ENCODE measurements at regions not wholly inside any gene's neighbourhood (a gene's known extent, or its start where the extent isn't known, plus 50 kb on each side); places are given as distances from the start of the nearest gene placed in this dataset.

- Histone ChIP-seq H3K36me3 (ENCODE audit: control insufficient read depth in 2 of 2, insufficient read depth in 2 of 2, low read length in 1 of 2) (no peaks in the 10 kb centered on the region), H3K27me3 (ENCODE audit: control insufficient read depth in 1 of 2, insufficient read depth in 2 of 2, low read length in 2 of 2) (no peaks in the 10 kb centered on the region), H3K4me1 (ENCODE audit: control insufficient read depth in 2 of 2, insufficient read depth in 2 of 2, low read length in 1 of 2) (no peaks in the 10 kb centered on the region), H3K4me3 (ENCODE audit: low read depth in 1 of 2, low read length in 2 of 2) (no peak overlapping the region), H3K27ac (ENCODE audit: low read depth in 2 of 2, low read length in 1 of 2) (no peak overlapping the region), H3K9me3 (ENCODE audit: control insufficient read depth in 2 of 2, insufficient read depth in 1 of 2, low read depth in 1 of 2, low read length in 1 of 2) (no peaks in the 10 kb centered on the region)
- 39% methylated on average over 3 of the region's 3 CpGs for WGBS, 2 donors
Measured at GRCh38 chr10:43708262-43708661, 59.6 kb upstream of the ZNF32 start.

GRCh38 chr10:43707770-43708169 lies 59.1 kb upstream of the ZNF32 start:
- WGBS, 2 donors = 46 to 55% methylated on average over 11 of the region's 11 CpGs
- Histone ChIP-seq H3K36me3 (ENCODE audit: control insufficient read depth in 2 of 2, insufficient read depth in 2 of 2, low read length in 1 of 2) (no peaks in the 10 kb centered on the region), H3K4me3 (ENCODE audit: low read depth in 1 of 2, low read length in 2 of 2) (no peak overlapping the region), H3K4me1 (ENCODE audit: control insufficient read depth in 2 of 2, insufficient read depth in 2 of 2, low read length in 1 of 2) (no peaks in the 10 kb centered on the region), H3K27me3 (ENCODE audit: control insufficient read depth in 1 of 2, insufficient read depth in 2 of 2, low read length in 2 of 2) (no peaks in the 10 kb centered on the region), H3K27ac (ENCODE audit: low read depth in 2 of 2, low read length in 1 of 2) (no peak overlapping the region), H3K9me3 (ENCODE audit: control insufficient read depth in 2 of 2, insufficient read depth in 1 of 2, low read depth in 1 of 2, low read length in 1 of 2) (no peaks in the 10 kb centered on the region)

- Histone ChIP-seq H3K9me3 (ENCODE audit: control insufficient read depth in 2 of 2, insufficient read depth in 1 of 2, low read depth in 1 of 2, low read length in 1 of 2) (no peaks in the 10 kb centered on the region), H3K27ac (ENCODE audit: low read depth in 2 of 2, low read length in 1 of 2) (no peak overlapping the region), H3K4me1 (ENCODE audit: control insufficient read depth in 2 of 2, insufficient read depth in 2 of 2, low read length in 1 of 2) (no peaks in the 10 kb centered on the region), H3K27me3 (ENCODE audit: control insufficient read depth in 1 of 2, insufficient read depth in 2 of 2, low read length in 2 of 2) (no peaks in the 10 kb centered on the region), H3K4me3 (ENCODE audit: low read depth in 1 of 2, low read length in 2 of 2) (no peak overlapping the region), H3K36me3 (ENCODE audit: control insufficient read depth in 2 of 2, insufficient read depth in 2 of 2, low read length in 1 of 2) (no peaks in the 10 kb centered on the region)
- WGBS, 2 donors = 84 to 90% methylated on average over 6 of the region's 6 CpGs
Measured at GRCh38 chr10:43706166-43706565, 57.5 kb upstream of the ZNF32 start.

GRCh38 chr10:43703286-43703685 lies 54.6 kb upstream of the ZNF32 start:
- Histone ChIP-seq H3K27me3 (ENCODE audit: control insufficient read depth in 1 of 2, insufficient read depth in 2 of 2, low read length in 2 of 2) (no peaks in the 10 kb centered on the region), H3K9me3 (ENCODE audit: control insufficient read depth in 2 of 2, insufficient read depth in 1 of 2, low read depth in 1 of 2, low read length in 1 of 2) (no peaks in the 10 kb centered on the region), H3K27ac (ENCODE audit: low read depth in 2 of 2, low read length in 1 of 2) (no peak overlapping the region), H3K4me3 (ENCODE audit: low read depth in 1 of 2, low read length in 2 of 2) (no peak overlapping the region), H3K36me3 (ENCODE audit: control insufficient read depth in 2 of 2, insufficient read depth in 2 of 2, low read length in 1 of 2) (no peaks in the 10 kb centered on the region), H3K4me1 (ENCODE audit: control insufficient read depth in 2 of 2, insufficient read depth in 2 of 2, low read length in 1 of 2) (no peaks in the 10 kb centered on the region)
- WGBS, 2 donors = 81 to 83% methylated on average over 13 of the region's 13 CpGs

GRCh38 chr10:43702936-43703281 lies 54.2 kb upstream of the ZNF32 start:
- H3K36me3 ChIP-seq (ENCODE audit: control insufficient read depth in 2 of 2, insufficient read depth in 2 of 2, low read length in 1 of 2) = no peaks in the 10 kb centered on the region
- no peak overlapping the region for H3K4me3 ChIP-seq (ENCODE audit: low read depth in 1 of 2, low read length in 2 of 2)
- no peaks in the 10 kb centered on the region for H3K27me3 ChIP-seq (ENCODE audit: control insufficient read depth in 1 of 2, insufficient read depth in 2 of 2, low read length in 2 of 2)
- 94% methylated on average over 19 of the region's 19 CpGs for WGBS, 2 donors
- H3K9me3 ChIP-seq (ENCODE audit: control insufficient read depth in 2 of 2, insufficient read depth in 1 of 2, low read depth in 1 of 2, low read length in 1 of 2) = no peaks in the 10 kb centered on the region
- no peak overlapping the region for H3K27ac ChIP-seq (ENCODE audit: low read depth in 2 of 2, low read length in 1 of 2)
- no peaks in the 10 kb centered on the region for H3K4me1 ChIP-seq (ENCODE audit: control insufficient read depth in 2 of 2, insufficient read depth in 2 of 2, low read length in 1 of 2)

- Histone ChIP-seq H3K27ac (ENCODE audit: low read depth in 2 of 2, low read length in 1 of 2) (no peak overlapping the region), H3K36me3 (ENCODE audit: control insufficient read depth in 2 of 2, insufficient read depth in 2 of 2, low read length in 1 of 2) (no peaks in the 10 kb centered on the region), H3K9me3 (ENCODE audit: control insufficient read depth in 2 of 2, insufficient read depth in 1 of 2, low read depth in 1 of 2, low read length in 1 of 2) (no peaks in the 10 kb centered on the region), H3K4me3 (ENCODE audit: low read depth in 1 of 2, low read length in 2 of 2) (no peak overlapping the region), H3K27me3 (ENCODE audit: control insufficient read depth in 1 of 2, insufficient read depth in 2 of 2, low read length in 2 of 2) (no peaks in the 10 kb centered on the region), H3K4me1 (ENCODE audit: control insufficient read depth in 2 of 2, insufficient read depth in 2 of 2, low read length in 1 of 2) (no peaks in the 10 kb centered on the region)
- 78 to 86% methylated on average over 33 of the region's 33 CpGs for WGBS, 2 donors
Measured at GRCh38 chr10:43702213-43702935, 53.7 kb upstream of the ZNF32 start.

GRCh38 chr10:43701295-43701694 lies 52.6 kb upstream of the ZNF32 start:
- no peaks in the 10 kb centered on the region for H3K9me3 ChIP-seq (ENCODE audit: control insufficient read depth in 2 of 2, insufficient read depth in 1 of 2, low read depth in 1 of 2, low read length in 1 of 2)
- no peaks in the 10 kb centered on the region for H3K4me1 ChIP-seq (ENCODE audit: control insufficient read depth in 2 of 2, insufficient read depth in 2 of 2, low read length in 1 of 2)
- no peaks in the 10 kb centered on the region for H3K27me3 ChIP-seq (ENCODE audit: control insufficient read depth in 1 of 2, insufficient read depth in 2 of 2, low read length in 2 of 2)
- H3K4me3 ChIP-seq (ENCODE audit: low read depth in 1 of 2, low read length in 2 of 2) = no peak overlapping the region
- no peak overlapping the region for H3K27ac ChIP-seq (ENCODE audit: low read depth in 2 of 2, low read length in 1 of 2)
- WGBS, 2 donors = 92 to 94% methylated on average over 7 of the region's 7 CpGs
- H3K36me3 ChIP-seq (ENCODE audit: control insufficient read depth in 2 of 2, insufficient read depth in 2 of 2, low read length in 1 of 2) = no peaks in the 10 kb centered on the region

- Histone ChIP-seq H3K27ac (ENCODE audit: low read depth in 2 of 2, low read length in 1 of 2) (no peak overlapping the region), H3K36me3 (ENCODE audit: control insufficient read depth in 2 of 2, insufficient read depth in 2 of 2, low read length in 1 of 2) (no peaks in the 10 kb centered on the region), H3K27me3 (ENCODE audit: control insufficient read depth in 1 of 2, insufficient read depth in 2 of 2, low read length in 2 of 2) (no peaks in the 10 kb centered on the region), H3K4me1 (ENCODE audit: control insufficient read depth in 2 of 2, insufficient read depth in 2 of 2, low read length in 1 of 2) (no peaks in the 10 kb centered on the region), H3K4me3 (ENCODE audit: low read depth in 1 of 2, low read length in 2 of 2) (no peak overlapping the region), H3K9me3 (ENCODE audit: control insufficient read depth in 2 of 2, insufficient read depth in 1 of 2, low read depth in 1 of 2, low read length in 1 of 2) (no peaks in the 10 kb centered on the region)
- WGBS, 2 donors = 59 to 63% methylated on average over 4 of the region's 4 CpGs
Measured at GRCh38 chr10:43700306-43700705, 51.6 kb upstream of the ZNF32 start.

- no peak overlapping the region for H3K27ac ChIP-seq (ENCODE audit: low read depth in 2 of 2, low read length in 1 of 2)
- 80 to 85% methylated on average over 2 of the region's 2 CpGs for WGBS, 2 donors
- H3K36me3 ChIP-seq (ENCODE audit: control insufficient read depth in 2 of 2, insufficient read depth in 2 of 2, low read length in 1 of 2) = no peaks in the 10 kb centered on the region
- H3K4me3 ChIP-seq (ENCODE audit: low read depth in 1 of 2, low read length in 2 of 2) = no peak overlapping the region
- no peaks in the 10 kb centered on the region for H3K9me3 ChIP-seq (ENCODE audit: control insufficient read depth in 2 of 2, insufficient read depth in 1 of 2, low read depth in 1 of 2, low read length in 1 of 2)
- H3K4me1 ChIP-seq (ENCODE audit: control insufficient read depth in 2 of 2, insufficient read depth in 2 of 2, low read length in 1 of 2) = no peaks in the 10 kb centered on the region
- H3K27me3 ChIP-seq (ENCODE audit: control insufficient read depth in 1 of 2, insufficient read depth in 2 of 2, low read length in 2 of 2) = no peaks in the 10 kb centered on the region
Measured at GRCh38 chr10:43699516-43699915, 50.8 kb upstream of the ZNF32 start.
